ENCODE measurements at regions not wholly inside any gene's neighbourhood (a gene's known extent, or its start where the extent isn't known, plus 50 kb on each side); places are given as distances from the start of the nearest gene placed in this dataset.

DNA sequence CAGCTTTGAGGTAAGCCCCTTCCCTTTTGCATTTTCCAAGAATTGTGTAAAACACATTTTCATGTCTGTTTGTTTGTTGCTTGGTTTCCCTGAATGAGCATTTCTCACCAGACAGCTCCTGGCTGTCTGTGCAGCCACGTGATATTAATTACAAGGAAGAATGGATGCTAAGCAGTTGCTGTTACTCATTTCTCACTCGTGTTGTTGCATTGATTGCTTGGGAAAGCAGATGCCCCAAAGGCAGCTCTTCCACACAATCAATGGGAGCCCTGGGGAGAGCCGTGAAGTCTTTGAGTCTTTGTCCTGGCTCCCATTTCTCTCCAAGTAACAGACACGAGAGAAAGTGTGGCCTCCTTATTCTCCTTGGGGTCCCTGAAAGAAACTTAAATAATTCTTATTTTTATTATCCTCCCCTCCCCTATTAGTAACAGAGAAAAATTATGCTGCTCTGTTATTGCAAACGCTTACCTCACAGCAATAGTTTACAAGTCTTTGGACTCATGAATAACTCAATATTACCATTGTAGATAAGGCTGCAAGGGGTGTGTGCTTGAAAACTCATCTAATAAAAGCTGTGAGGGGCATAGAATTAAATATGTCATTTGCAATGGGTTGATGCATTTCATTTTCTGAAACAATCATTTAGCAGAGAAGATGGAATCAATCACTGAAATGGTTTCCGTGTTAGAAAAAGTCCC lies 127.7 kb upstream of the CAMK1G start:
- Histone ChIP-seq H3K9me2 (ENCODE audit: insufficient read depth, low read length) (no peaks in the 10 kb centered on the region), H3K36me3 (ENCODE audit: insufficient read depth, low read length) (no peaks in the 10 kb centered on the region), H3K27ac (ENCODE audit: low read depth, low read length, poor library complexity, severe bottlenecking) (no peak overlapping the region), H3K79me2 (ENCODE audit: insufficient read depth, low read depth, low read length) (no peaks in the 10 kb centered on the region), H3K4me2 (ENCODE audit: low read length) (no peak overlapping the region), H3K4me3 (ENCODE audit: low read depth, low read length, poor library complexity, severe bottlenecking) (no peak overlapping the region), H3K4me1 (ENCODE audit: insufficient read depth, low read length, poor library complexity, severe bottlenecking) (no peaks in the 10 kb centered on the region), H4K20me1 (ENCODE audit: insufficient read depth, low read length) (no peaks in the 10 kb centered on the region), H3K9me3 (ENCODE audit: low read length) (no peaks in the 10 kb centered on the region), H2AFZ (ENCODE audit: low read length) (no peak overlapping the region)
- ChIA-PET CTCF (ENCODE audit: unreplicated experiment) (no interaction called here), POLR2A (no interaction called here)
- DNase-seq (ENCODE audit: low spot score) = no peak
- TF ChIP-seq, protein P1, sequence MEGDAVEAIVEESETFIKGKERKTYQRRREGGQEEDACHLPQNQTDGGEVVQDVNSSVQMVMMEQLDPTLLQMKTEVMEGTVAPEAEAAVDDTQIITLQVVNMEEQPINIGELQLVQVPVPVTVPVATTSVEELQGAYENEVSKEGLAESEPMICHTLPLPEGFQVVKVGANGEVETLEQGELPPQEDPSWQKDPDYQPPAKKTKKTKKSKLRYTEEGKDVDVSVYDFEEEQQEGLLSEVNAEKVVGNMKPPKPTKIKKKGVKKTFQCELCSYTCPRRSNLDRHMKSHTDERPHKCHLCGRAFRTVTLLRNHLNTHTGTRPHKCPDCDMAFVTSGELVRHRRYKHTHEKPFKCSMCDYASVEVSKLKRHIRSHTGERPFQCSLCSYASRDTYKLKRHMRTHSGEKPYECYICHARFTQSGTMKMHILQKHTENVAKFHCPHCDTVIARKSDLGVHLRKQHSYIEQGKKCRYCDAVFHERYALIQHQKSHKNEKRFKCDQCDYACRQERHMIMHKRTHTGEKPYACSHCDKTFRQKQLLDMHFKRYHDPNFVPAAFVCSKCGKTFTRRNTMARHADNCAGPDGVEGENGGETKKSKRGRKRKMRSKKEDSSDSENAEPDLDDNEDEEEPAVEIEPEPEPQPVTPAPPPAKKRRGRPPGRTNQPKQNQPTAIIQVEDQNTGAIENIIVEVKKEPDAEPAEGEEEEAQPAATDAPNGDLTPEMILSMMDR (conservative IDR thresholded peaks at IDR 0.05; ENCODE audit: low read length) = no peak
- TF ChIP-seq EZH2phosphoT487 (IDR thresholded peaks at IDR 0.05; ENCODE audit: borderline replicate concordance, low read depth, low read length) = no peak
- BruUV-seq (replicated peaks) = no TSS peak
- intact Hi-C loops (cut with micrococcal nuclease; ENCODE audit: unreplicated experiment) = no loop called here

DNA sequence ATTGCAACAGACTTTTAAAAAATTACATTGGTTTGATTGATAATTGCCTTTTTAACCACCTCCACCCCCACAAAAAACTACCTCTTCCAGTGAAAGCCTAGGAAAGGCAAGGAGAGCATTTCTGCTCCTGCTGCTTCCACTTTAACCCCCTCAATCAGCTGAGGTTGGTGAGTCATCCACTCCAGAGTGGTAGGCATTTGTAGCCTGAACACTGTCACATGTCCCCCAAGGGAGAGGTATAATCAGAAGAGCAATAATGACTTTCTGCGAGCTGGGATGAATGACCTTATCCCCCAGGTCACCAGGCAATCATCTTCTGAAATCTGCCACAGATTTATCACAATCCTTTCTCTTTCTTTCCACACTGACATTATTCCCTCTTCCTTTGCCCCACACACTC lies 126.6 kb upstream of the CAMK1G start:
- BruUV-seq (replicated peaks) = no TSS peak
- ChIA-PET CTCF (ENCODE audit: unreplicated experiment) (no interaction called here), POLR2A (no interaction called here)
- Histone ChIP-seq H3K9me3 (ENCODE audit: low read length) (0 out of 2 replicates have a peak, but pooled peaks cover 8% of the 10 kb centered on the region), H3K4me3 (ENCODE audit: low read depth, low read length, poor library complexity, severe bottlenecking) (no peak overlapping the region), H3K36me3 (ENCODE audit: insufficient read depth, low read length) (no peaks in the 10 kb centered on the region), H2AFZ (ENCODE audit: low read length) (no peak overlapping the region), H4K20me1 (ENCODE audit: insufficient read depth, low read length) (no peaks in the 10 kb centered on the region), H3K27ac (ENCODE audit: low read depth, low read length, poor library complexity, severe bottlenecking) (no peak overlapping the region), H3K79me2 (ENCODE audit: insufficient read depth, low read depth, low read length) (no peaks in the 10 kb centered on the region), H3K4me2 (ENCODE audit: low read length) (no peak overlapping the region), H3K9me2 (ENCODE audit: insufficient read depth, low read length) (no peaks in the 10 kb centered on the region), H3K4me1 (ENCODE audit: insufficient read depth, low read length, poor library complexity, severe bottlenecking) (no peaks in the 10 kb centered on the region)
- intact Hi-C loops (cut with micrococcal nuclease; ENCODE audit: unreplicated experiment) = no loop called here
- no peak for DNase-seq (ENCODE audit: low spot score)
- TF ChIP-seq, protein P1 (conservative IDR thresholded peaks at IDR 0.05; ENCODE audit: low read length) = no peak
- TF ChIP-seq EZH2phosphoT487 (IDR thresholded peaks at IDR 0.05; ENCODE audit: borderline replicate concordance, low read depth, low read length) = no peak

DNA sequence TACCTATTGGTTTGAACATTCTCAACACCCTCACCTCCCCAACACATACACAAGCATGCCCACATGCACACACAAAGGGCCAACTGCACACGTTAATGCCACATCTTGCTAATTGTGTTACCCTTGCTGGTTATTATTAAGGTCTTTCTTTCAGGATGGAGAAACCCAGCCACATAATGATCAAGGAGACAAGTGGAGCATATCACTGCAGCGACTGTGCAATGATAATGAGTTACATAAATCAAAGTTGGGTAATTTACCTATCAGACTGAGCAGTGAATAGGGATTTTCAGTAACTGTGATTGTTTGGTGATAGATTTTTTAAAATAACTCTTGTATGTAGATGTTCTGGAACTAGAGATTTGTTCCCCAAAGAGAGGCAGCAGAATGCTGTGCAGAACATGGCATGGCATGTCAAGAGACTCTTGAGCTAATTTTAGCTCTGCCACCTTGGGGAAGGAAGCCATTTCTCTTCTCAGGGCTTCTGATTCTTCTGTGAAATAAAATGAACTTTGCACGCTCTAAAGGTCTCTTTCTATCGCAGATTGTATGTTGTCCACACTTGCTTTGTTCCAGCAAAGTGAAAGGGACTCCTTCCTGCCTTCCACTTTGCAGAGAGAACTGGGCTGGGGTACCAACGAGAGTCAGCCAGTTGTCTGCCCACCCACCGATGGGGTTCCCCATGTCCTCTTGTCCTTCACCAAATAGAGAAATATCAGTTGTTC lies 126.0 kb upstream of the CAMK1G start:
- Histone ChIP-seq H3K4me1 (ENCODE audit: insufficient read depth, low read length, poor library complexity, severe bottlenecking) (no peaks in the 10 kb centered on the region), H2AFZ (ENCODE audit: low read length) (no peak overlapping the region), H3K9me3 (ENCODE audit: low read length) (0 out of 2 replicates have a peak, but pooled peaks cover 9% of the 10 kb centered on the region), H3K4me3 (ENCODE audit: low read depth, low read length, poor library complexity, severe bottlenecking) (no peak overlapping the region), H3K27ac (ENCODE audit: low read depth, low read length, poor library complexity, severe bottlenecking) (no peak overlapping the region), H4K20me1 (ENCODE audit: insufficient read depth, low read length) (no peaks in the 10 kb centered on the region), H3K4me2 (ENCODE audit: low read length) (no peak overlapping the region), H3K9me2 (ENCODE audit: insufficient read depth, low read length) (no peaks in the 10 kb centered on the region; the same call in 1 of the 2 replicates), H3K36me3 (ENCODE audit: insufficient read depth, low read length) (no peaks in the 10 kb centered on the region), H3K79me2 (ENCODE audit: insufficient read depth, low read depth, low read length) (no peaks in the 10 kb centered on the region)
- no TSS peak for BruUV-seq (replicated peaks)
- ChIA-PET CTCF (ENCODE audit: unreplicated experiment) (no interaction called here), POLR2A (no interaction called here)
- no peak for DNase-seq (ENCODE audit: low spot score)
- intact Hi-C loops (cut with micrococcal nuclease; ENCODE audit: unreplicated experiment) = no loop called here
- TF ChIP-seq, protein P1 (conservative IDR thresholded peaks at IDR 0.05; ENCODE audit: low read length) = no peak
- TF ChIP-seq EZH2phosphoT487 (IDR thresholded peaks at IDR 0.05; ENCODE audit: borderline replicate concordance, low read depth, low read length) = no peak
